NB4 (cell line): ENCODE measurements at regions not wholly inside any gene's neighbourhood (a gene's known extent, or its start where the extent isn't known, plus 50 kb on each side); places are given as distances from the start of the nearest gene placed in this dataset.
"Not testable (repeated sequence)": the region's sequence is repeated elsewhere in the genome, so short reads cannot be mapped to it uniquely, and the experiment has no call there.

Source experiments
- CTCF ChIP-seq: IDR thresholded peaks from one replicate; pipeline ENCODE4 v1.5.1; 2012; ENCODE audit warnings: low read depth, low read length
- MYC ChIP-seq: IDR thresholded peaks from 2 replicates; pipeline ENCODE4 v1.6.1; 2011; ENCODE audit warnings: low read depth, low read length
- POLR2A ChIP-seq: IDR thresholded peaks from 2 replicates; pipeline ENCODE4 v1.6.1; 2011; ENCODE audit warnings: mild to moderate bottlenecking; ENCODE audit not compliant: insufficient read length; ENCODE audit errors: extremely low read depth
- TF ChIP-seq, protein P1 (sequence below): IDR thresholded peaks from 2 replicates; pipeline ENCODE4 v1.6.1; 2011; ENCODE audit warnings: low read depth, low read length

GRCh38 chr12:90443466-90443865 lies 511.5 kb downstream of the CCER1 start:
- not testable (repeated sequence) for TF ChIP-seq CTCF, POLR2A, MYC
- TF ChIP-seq, protein P1, sequence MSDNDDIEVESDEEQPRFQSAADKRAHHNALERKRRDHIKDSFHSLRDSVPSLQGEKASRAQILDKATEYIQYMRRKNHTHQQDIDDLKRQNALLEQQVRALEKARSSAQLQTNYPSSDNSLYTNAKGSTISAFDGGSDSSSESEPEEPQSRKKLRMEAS, result not testable (repeated sequence)
